Uterus (tissue), 3 donors: ENCODE measurements at regions not wholly inside any gene's neighbourhood (a gene's known extent, or its start where the extent isn't known, plus 50 kb on each side); places are given as distances from the start of the nearest gene placed in this dataset.
"Not testable (repeated sequence)": the region's sequence is repeated elsewhere in the genome, so short reads cannot be mapped to it uniquely, and the experiment has no call there.

Experiments used
- DNase-seq, 2 donors: peaks; one replicate each; pipeline ENCODE4 v3.0.0-alpha.2; 2019 to 2020
- H3K27ac ChIP-seq, 2 donors: fragments of 200-600 bp; sonication (generic); 1 replicate in 1 of 2; 2 replicates in 1 of 2; pipeline ENCODE4 v1.5.1; 2016 to 2018
- H3K27me3 ChIP-seq, 2 donors: fragments of 200-600 bp; sonication (generic); one replicate each; pipeline ENCODE4 v1.5.1; 2018 to 2019; ENCODE audit warnings: control low read depth in 1 of 2
- H3K36me3 ChIP-seq, 2 donors: fragments of 200-600 bp; sonication (generic); one replicate each; pipeline ENCODE4 v1.5.1; 2019; ENCODE audit warnings: control low read depth in 1 of 2
- H3K4me1 ChIP-seq, 2 donors: fragments of 200-600 bp; sonication (generic); one replicate each; pipeline ENCODE4 v1.5.1; 2018 to 2019; ENCODE audit warnings: control low read depth in 1 of 2
- H3K4me3 ChIP-seq, 2 donors: fragments of 200-600 bp; sonication (generic); 1 replicate in 1 of 2; 2 replicates in 1 of 2; pipeline ENCODE4 v1.5.1; 2018 to 2019; ENCODE audit warnings: mild to moderate bottlenecking in 1 of 2
- H3K9me3 ChIP-seq, 2 donors: fragments of 200-600 bp; sonication (generic); one replicate each; pipeline ENCODE4 v1.5.1; 2019; ENCODE audit warnings: control low read depth in 1 of 2
- POLR2A ChIP-seq, 2 donors: fragments of 450-650 bp; IDR thresholded peaks; one replicate each; pipeline ENCODE4 v1.6.1; 2016; ENCODE audit warnings: antibody characterized with exemption in 2 of 2, mild to moderate bottlenecking in 1 of 2, moderate library complexity in 1 of 2
- intact Hi-C: fragments of 100-400 bp; cut with DNase I; formaldehyde crosslinking; loops from one replicate; pipeline ENCODE4 v1.15.1; 2023; ENCODE audit warnings: low total_unique reads
- TF ChIP-seq, protein P1 (sequence below), 4 experiments: fragments of 200-600 bp in 2 of 4; fragments of 450-650 bp in 2 of 4; sonication (generic) in 2 of 4; IDR thresholded peaks; one replicate each; pipeline ENCODE4 v1.5.1; 2016 to 2019; ENCODE audit warnings: antibody characterized with exemption in 4 of 4, mild to moderate bottlenecking in 2 of 4, moderate library complexity in 1 of 4
- donor health status: DM: yes; HTN: yes; CAD: no.

DNA sequence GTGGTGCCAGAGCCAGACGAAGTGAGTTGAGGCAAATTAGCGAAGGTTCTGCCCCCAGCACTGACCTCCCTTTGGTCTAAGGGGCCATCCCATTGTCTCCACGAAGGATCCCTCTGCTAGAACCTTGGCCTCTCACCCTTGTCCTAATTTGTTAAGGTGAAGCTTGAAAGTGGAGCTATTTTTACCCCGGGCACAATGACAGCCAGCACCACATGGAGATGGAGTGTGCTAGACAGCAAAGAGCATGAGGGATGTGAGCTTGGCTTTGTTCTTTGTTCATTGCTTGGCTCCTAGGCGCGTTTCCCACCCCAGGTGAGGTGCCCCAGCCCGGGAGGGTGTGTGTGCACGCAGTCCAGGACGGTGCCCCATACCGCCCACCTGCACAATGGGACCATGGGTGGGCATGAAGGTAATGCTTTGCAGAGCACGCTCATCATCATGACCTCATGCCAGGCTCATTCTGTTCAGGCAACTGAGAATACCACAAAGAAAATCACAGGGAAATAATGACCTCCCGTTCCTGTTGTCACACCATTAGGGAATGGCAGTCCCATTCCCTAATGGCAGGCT lies 361.0 kb upstream of the FZD8 start:
- intact Hi-C loops, result no loop called here
- Histone ChIP-seq H3K27ac (no peak overlapping the region), H3K9me3 (no peaks in the 10 kb centered on the region), H3K36me3 (no peaks in the 10 kb centered on the region), H3K4me3 (no peak overlapping the region), H3K4me1 (no peaks in the 10 kb centered on the region), H3K27me3 (no peaks in the 10 kb centered on the region)
- TF ChIP-seq, protein P1, sequence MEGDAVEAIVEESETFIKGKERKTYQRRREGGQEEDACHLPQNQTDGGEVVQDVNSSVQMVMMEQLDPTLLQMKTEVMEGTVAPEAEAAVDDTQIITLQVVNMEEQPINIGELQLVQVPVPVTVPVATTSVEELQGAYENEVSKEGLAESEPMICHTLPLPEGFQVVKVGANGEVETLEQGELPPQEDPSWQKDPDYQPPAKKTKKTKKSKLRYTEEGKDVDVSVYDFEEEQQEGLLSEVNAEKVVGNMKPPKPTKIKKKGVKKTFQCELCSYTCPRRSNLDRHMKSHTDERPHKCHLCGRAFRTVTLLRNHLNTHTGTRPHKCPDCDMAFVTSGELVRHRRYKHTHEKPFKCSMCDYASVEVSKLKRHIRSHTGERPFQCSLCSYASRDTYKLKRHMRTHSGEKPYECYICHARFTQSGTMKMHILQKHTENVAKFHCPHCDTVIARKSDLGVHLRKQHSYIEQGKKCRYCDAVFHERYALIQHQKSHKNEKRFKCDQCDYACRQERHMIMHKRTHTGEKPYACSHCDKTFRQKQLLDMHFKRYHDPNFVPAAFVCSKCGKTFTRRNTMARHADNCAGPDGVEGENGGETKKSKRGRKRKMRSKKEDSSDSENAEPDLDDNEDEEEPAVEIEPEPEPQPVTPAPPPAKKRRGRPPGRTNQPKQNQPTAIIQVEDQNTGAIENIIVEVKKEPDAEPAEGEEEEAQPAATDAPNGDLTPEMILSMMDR (IDR thresholded peaks at IDR 0.05), result no peak
- TF ChIP-seq POLR2A (IDR thresholded peaks at IDR 0.05), result no peak
- no peak for DNase-seq

DNA sequence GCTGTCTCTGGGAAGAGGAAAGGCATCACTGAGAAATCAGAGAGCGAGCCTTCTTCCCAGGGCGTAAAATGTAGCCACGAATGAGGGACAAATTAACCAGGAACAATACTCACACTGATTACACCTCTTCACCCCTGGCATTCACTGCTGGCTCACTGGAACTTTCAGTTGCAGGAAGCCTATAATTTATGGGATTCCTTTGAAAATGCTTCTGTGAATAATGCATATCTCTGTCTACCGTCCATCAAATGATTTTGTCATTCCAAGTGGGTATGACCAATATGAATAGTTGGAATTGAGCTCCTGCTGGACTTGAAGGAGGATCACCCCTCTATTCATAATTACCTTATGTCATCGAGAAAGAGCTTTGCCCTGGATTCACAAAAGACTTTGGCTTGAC lies 360.3 kb upstream of the FZD8 start:
- Histone ChIP-seq H3K4me3 (no peak overlapping the region), H3K4me1 (no peaks in the 10 kb centered on the region), H3K36me3 (no peaks in the 10 kb centered on the region), H3K27me3 (no peaks in the 10 kb centered on the region), H3K9me3 (no peaks in the 10 kb centered on the region), H3K27ac (no peak overlapping the region)
- DNase-seq, result no peak
- intact Hi-C loops, result no loop called here
- TF ChIP-seq, protein P1 (IDR thresholded peaks at IDR 0.05), result no peak
- no peak for TF ChIP-seq POLR2A (IDR thresholded peaks at IDR 0.05)

GRCh38 chr10:36000754-36001153 lies 358.7 kb upstream of the FZD8 start:
- H3K27ac ChIP-seq, DNase-seq, H3K27me3 ChIP-seq, intact Hi-C loops, H3K9me3 ChIP-seq, H3K4me3 ChIP-seq, H3K36me3 ChIP-seq, H3K4me1 ChIP-seq: not testable (repeated sequence)

- intact Hi-C loops, result no loop called here
- no peak for DNase-seq
- TF ChIP-seq, protein P1 (IDR thresholded peaks at IDR 0.05), result no peak
- TF ChIP-seq POLR2A (IDR thresholded peaks at IDR 0.05), result no peak
Observed at GRCh38 chr10:35998026-35998425, 355.9 kb upstream of the FZD8 start.

DNA sequence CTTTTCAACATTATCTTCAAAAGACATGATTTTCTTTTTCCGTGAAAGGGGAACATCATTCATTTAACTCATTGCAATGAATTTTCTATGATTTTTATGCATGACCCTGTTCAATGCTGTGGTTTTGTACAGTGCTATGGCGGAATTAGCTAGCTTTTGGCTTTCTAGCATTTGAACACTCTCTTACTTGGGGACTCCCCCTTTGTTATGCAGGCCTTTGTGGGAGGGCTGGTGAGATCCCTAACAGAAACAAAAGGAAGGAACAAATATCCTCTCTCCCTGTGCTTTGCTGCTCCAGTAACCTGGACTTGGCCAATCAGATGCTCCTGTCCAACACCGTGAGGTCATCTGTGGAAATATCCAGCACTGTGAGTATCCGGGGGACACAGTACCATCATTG lies 353.4 kb upstream of the FZD8 start:
- Histone ChIP-seq H3K4me3 (no peak overlapping the region), H3K4me1 (no peaks in the 10 kb centered on the region), H3K9me3 (no peaks in the 10 kb centered on the region), H3K27me3 (no peaks in the 10 kb centered on the region), H3K27ac (no peak overlapping the region), H3K36me3 (no peaks in the 10 kb centered on the region)
- intact Hi-C loops, result no loop called here
- no peak for TF ChIP-seq POLR2A (IDR thresholded peaks at IDR 0.05)
- TF ChIP-seq, protein P1 (IDR thresholded peaks at IDR 0.05), result no peak
- no peak for DNase-seq

More at GRCh38 chr10:35998026-35998425, 355.9 kb upstream of the FZD8 start:
- H3K4me3 ChIP-seq, result no peak overlapping the region
- no peaks in the 10 kb centered on the region for H3K4me1 ChIP-seq
- no peaks in the 10 kb centered on the region for H3K9me3 ChIP-seq
- no peaks in the 10 kb centered on the region for H3K27me3 ChIP-seq
- no peak overlapping the region for H3K27ac ChIP-seq
- no peaks in the 10 kb centered on the region for H3K36me3 ChIP-seq
